Gastrocnemius medialis (tissue), 4 donors: ENCODE measurements at regions not wholly inside any gene's neighbourhood (a gene's known extent, or its start where the extent isn't known, plus 50 kb on each side); places are given as distances from the start of the nearest gene placed in this dataset.
"Not testable (repeated sequence)": the region's sequence is repeated elsewhere in the genome, so short reads cannot be mapped to it uniquely, and the experiment has no call there.

Experiments used
- ATAC-seq, 2 donors: fragments of 150-250 bp; one replicate each; pipeline ENCODE4 v1.9.1; 2016
- DNase-seq, 2 donors: peaks; one replicate each; pipeline ENCODE4 v3.0.0-alpha.2; 2019
- H3K27ac ChIP-seq, 4 donors: fragments of 200-600 bp; sonication (generic); 1 replicate in 1 of 4; 2 replicates in 3 of 4; pipeline ENCODE4 v1.5.1; 2016 to 2018; ENCODE audit warnings: mild to moderate bottlenecking in 2 of 4, moderate library complexity in 1 of 4
- H3K27me3 ChIP-seq, 3 donors: fragments of 200-600 bp; sonication (generic) in 2 of 3; 1 replicate in 1 of 3; 2 replicates in 2 of 3; pipeline versions ENCODE4 v1.5.1 to v1.6.0; 2016 to 2019; ENCODE audit warnings: mild to moderate bottlenecking in 1 of 3, moderate library complexity in 1 of 3
- H3K36me3 ChIP-seq, 2 donors: fragments of 200-600 bp; sonication (generic) in 1 of 2; one replicate each; pipeline ENCODE4 v1.5.1; 2017 to 2018
- H3K4me1 ChIP-seq, 2 donors: fragments of 200-600 bp; sonication (generic) in 1 of 2; one replicate each; pipeline ENCODE4 v1.5.1; 2016 to 2017; ENCODE audit warnings: mild to moderate bottlenecking in 2 of 2
- H3K4me3 ChIP-seq, 4 donors: fragments of 200-600 bp; sonication (generic) in 3 of 4; 1 replicate in 1 of 4; 2 replicates in 3 of 4; pipeline ENCODE4 v1.5.1; 2016 to 2019; ENCODE audit warnings: mild to moderate bottlenecking in 2 of 4
- H3K9me3 ChIP-seq, 3 donors: fragments of 200-600 bp; sonication (generic) in 2 of 3; 1 replicate in 1 of 3; 2 replicates in 2 of 3; pipeline ENCODE4 v1.5.1; 2016 to 2019
- CTCF ChIP-seq, 5 experiments: fragments of 450-650 bp in 3 of 5; fragments of 200-600 bp in 2 of 5; sonication (generic) in 2 of 5; IDR thresholded peaks in 4 of 5; conservative IDR thresholded peaks in 1 of 5; 1 replicate in 4 of 5; 2 replicates in 1 of 5; pipeline ENCODE4 v1.5.1; 2016 to 2019; ENCODE audit warnings: antibody characterized with exemption in 5 of 5, mild to moderate bottlenecking in 3 of 5, moderate library complexity in 3 of 5
- POLR2A ChIP-seq, 2 donors: fragments of 450-650 bp; IDR thresholded peaks; one replicate each; pipeline ENCODE4 v1.6.1; 2017; ENCODE audit warnings: antibody characterized with exemption in 2 of 2, mild to moderate bottlenecking in 2 of 2, moderate library complexity in 2 of 2
- in situ Hi-C, 4 donors: fragments of 200-750 bp; cut with MboI; loops; one replicate each; pipeline versions ENCODE4 v1.15.0 to v1.8.0; 2017; ENCODE audit warnings: low sequenced_read_pairs in 4 of 4
- intact Hi-C: fragments of 100-400 bp; cut with DNase I; formaldehyde crosslinking; loops from one replicate; pipeline ENCODE4 v1.15.1; 2023; ENCODE audit warnings: low total_unique reads

- Histone ChIP-seq H3K36me3 (no peaks in the 10 kb centered on the region), H3K4me3 (no peak overlapping the region), H3K27ac (no peak overlapping the region), H3K9me3 (no peaks in the 10 kb centered on the region), H3K4me1 (no peaks in the 10 kb centered on the region), H3K27me3 (no peaks in the 10 kb centered on the region)
- in situ Hi-C loops (no loop called here), intact Hi-C loops (no loop called here)
- DNase-seq: no peak
- TF ChIP-seq POLR2A (IDR thresholded peaks at IDR 0.05) (no peak), CTCF (IDR thresholded peaks at IDR 0.05 in 4 of 5, conservative IDR thresholded peaks at IDR 0.05 in 1 of 5) (no peak)
- ATAC-seq: no peak
These were observed 336.5 kb downstream of the IRS1 start for GRCh38 chr2:226463154-226463553.

- intact Hi-C loops (no loop called here), in situ Hi-C loops (no loop called here)
- ATAC-seq: no peak
- H3K27ac ChIP-seq: no peak overlapping the region
- H3K36me3 ChIP-seq: no peaks in the 10 kb centered on the region
- H3K4me1 ChIP-seq: no peaks in the 10 kb centered on the region
- DNase-seq: no peak
- H3K27me3 ChIP-seq: no peaks in the 10 kb centered on the region
- no peaks in the 10 kb centered on the region for H3K9me3 ChIP-seq
- TF ChIP-seq POLR2A (IDR thresholded peaks at IDR 0.05): no peak
- TF ChIP-seq CTCF (IDR thresholded peaks at IDR 0.05 in 4 of 5, conservative IDR thresholded peaks at IDR 0.05 in 1 of 5): no peak
- no peak overlapping the region for H3K4me3 ChIP-seq
These were observed 337.6 kb downstream of the IRS1 start for GRCh38 chr2:226461981-226462380.

- H3K27ac ChIP-seq, H3K9me3 ChIP-seq, H3K27me3 ChIP-seq, H3K36me3 ChIP-seq, H3K4me1 ChIP-seq, ATAC-seq, intact Hi-C loops, DNase-seq, in situ Hi-C loops, H3K4me3 ChIP-seq: not testable (repeated sequence)
These were observed 343.5 kb downstream of the IRS1 start for GRCh38 chr2:226456144-226456543.

GRCh38 chr2:226452768-226453167 is 346.9 kb downstream of the IRS1 start:
- TF ChIP-seq POLR2A (IDR thresholded peaks at IDR 0.05): no peak
- no peak for TF ChIP-seq CTCF (IDR thresholded peaks at IDR 0.05 in 4 of 5, conservative IDR thresholded peaks at IDR 0.05 in 1 of 5)
- no peak overlapping the region for H3K4me3 ChIP-seq
- peaks cover 2% of the 10 kb centered on the region in 2 donors for H3K4me1 ChIP-seq
- no peak for DNase-seq
- no peaks in the 10 kb centered on the region for H3K27me3 ChIP-seq
- no peak for ATAC-seq
- no peaks in the 10 kb centered on the region for H3K36me3 ChIP-seq
- in situ Hi-C loops: no loop called here
- intact Hi-C loops: no loop called here
- H3K9me3 ChIP-seq: no peaks in the 10 kb centered on the region
- no peak overlapping the region for H3K27ac ChIP-seq

GRCh38 chr2:226451486-226451885 is 348.1 kb downstream of the IRS1 start:
- DNase-seq (no peak), ATAC-seq (no peak)
- no peaks in the 10 kb centered on the region for H3K36me3 ChIP-seq
- no peaks in the 10 kb centered on the region for H3K9me3 ChIP-seq
- TF ChIP-seq CTCF (IDR thresholded peaks at IDR 0.05 in 4 of 5, conservative IDR thresholded peaks at IDR 0.05 in 1 of 5) (no peak), POLR2A (IDR thresholded peaks at IDR 0.05) (no peak)
- intact Hi-C loops: no loop called here
- H3K27me3 ChIP-seq: no peaks in the 10 kb centered on the region
- peaks cover 13 to 15% of the 10 kb centered on the region in 2 donors for H3K4me1 ChIP-seq
- in situ Hi-C loops: no loop called here
- H3K27ac ChIP-seq: no peak overlapping the region
- no peak overlapping the region for H3K4me3 ChIP-seq
